ENCODE measurements at regions not wholly inside any gene's neighbourhood (a gene's known extent, or its start where the extent isn't known, plus 50 kb on each side); places are given as distances from the start of the nearest gene placed in this dataset.

- TF ChIP-seq, protein P1, sequence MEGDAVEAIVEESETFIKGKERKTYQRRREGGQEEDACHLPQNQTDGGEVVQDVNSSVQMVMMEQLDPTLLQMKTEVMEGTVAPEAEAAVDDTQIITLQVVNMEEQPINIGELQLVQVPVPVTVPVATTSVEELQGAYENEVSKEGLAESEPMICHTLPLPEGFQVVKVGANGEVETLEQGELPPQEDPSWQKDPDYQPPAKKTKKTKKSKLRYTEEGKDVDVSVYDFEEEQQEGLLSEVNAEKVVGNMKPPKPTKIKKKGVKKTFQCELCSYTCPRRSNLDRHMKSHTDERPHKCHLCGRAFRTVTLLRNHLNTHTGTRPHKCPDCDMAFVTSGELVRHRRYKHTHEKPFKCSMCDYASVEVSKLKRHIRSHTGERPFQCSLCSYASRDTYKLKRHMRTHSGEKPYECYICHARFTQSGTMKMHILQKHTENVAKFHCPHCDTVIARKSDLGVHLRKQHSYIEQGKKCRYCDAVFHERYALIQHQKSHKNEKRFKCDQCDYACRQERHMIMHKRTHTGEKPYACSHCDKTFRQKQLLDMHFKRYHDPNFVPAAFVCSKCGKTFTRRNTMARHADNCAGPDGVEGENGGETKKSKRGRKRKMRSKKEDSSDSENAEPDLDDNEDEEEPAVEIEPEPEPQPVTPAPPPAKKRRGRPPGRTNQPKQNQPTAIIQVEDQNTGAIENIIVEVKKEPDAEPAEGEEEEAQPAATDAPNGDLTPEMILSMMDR (IDR thresholded peaks at IDR 0.05), result no peak
- H3K9me3 ChIP-seq, result no peaks in the 10 kb centered on the region
- no peaks in the 10 kb centered on the region for H3K4me1 ChIP-seq
- DNase-seq, result no peak
- H3K4me3 ChIP-seq, result no peak overlapping the region
- no peaks in the 10 kb centered on the region for H3K27me3 ChIP-seq
- intact Hi-C loops (cut with DNase I; ENCODE audit: low total_unique reads), result no loop called here
- H3K36me3 ChIP-seq, result no peaks in the 10 kb centered on the region
- H3K27ac ChIP-seq, result no peak overlapping the region
Observed at GRCh38 chr5:68738236-68738635, 355.6 kb upstream of the SLC30A5 start.

GRCh38 chr5:68738841-68739240 lies 355.0 kb upstream of the SLC30A5 start:
- no peaks in the 10 kb centered on the region for H3K4me1 ChIP-seq
- TF ChIP-seq, protein P1 (IDR thresholded peaks at IDR 0.05), result no peak
- no peak overlapping the region for H3K27ac ChIP-seq

DNA sequence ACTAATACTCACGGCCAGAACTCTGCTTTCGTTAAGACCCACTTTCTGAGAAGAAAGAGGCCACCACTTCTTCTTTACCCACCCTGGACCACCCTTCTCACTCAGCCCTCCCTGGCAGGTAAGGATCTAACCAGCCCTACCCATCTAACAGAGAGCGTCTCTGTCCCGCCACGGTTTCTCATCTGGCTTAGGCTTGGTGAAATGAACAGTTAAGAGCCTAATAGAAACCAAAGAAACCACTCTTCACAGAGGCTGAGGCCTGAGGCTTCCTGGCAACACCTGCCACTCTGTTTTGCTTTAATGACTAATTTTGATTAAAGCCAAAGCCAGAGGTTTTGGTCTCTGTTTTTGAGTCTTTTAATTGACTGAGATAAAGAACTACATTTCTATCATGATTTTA lies 354.1 kb upstream of the SLC30A5 start:
- DNase-seq, result no peak
- no peak overlapping the region for H3K27ac ChIP-seq
- H3K4me1 ChIP-seq, result no peaks in the 10 kb centered on the region
- no peaks in the 10 kb centered on the region for H3K36me3 ChIP-seq
- H3K4me3 ChIP-seq, result no peak overlapping the region
- intact Hi-C loops (cut with DNase I; ENCODE audit: low total_unique reads), result no loop called here
- H3K27me3 ChIP-seq, result no peaks in the 10 kb centered on the region
- no peaks in the 10 kb centered on the region for H3K9me3 ChIP-seq
- TF ChIP-seq, protein P1 (IDR thresholded peaks at IDR 0.05), result no peak

More at GRCh38 chr5:68738841-68739240, 355.0 kb upstream of the SLC30A5 start:
- intact Hi-C loops (cut with DNase I; ENCODE audit: low total_unique reads), result no loop called here
- no peaks in the 10 kb centered on the region for H3K27me3 ChIP-seq
- DNase-seq, result no peak
- H3K4me3 ChIP-seq, result no peak overlapping the region
- H3K9me3 ChIP-seq, result no peaks in the 10 kb centered on the region
- no peaks in the 10 kb centered on the region for H3K36me3 ChIP-seq

DNA sequence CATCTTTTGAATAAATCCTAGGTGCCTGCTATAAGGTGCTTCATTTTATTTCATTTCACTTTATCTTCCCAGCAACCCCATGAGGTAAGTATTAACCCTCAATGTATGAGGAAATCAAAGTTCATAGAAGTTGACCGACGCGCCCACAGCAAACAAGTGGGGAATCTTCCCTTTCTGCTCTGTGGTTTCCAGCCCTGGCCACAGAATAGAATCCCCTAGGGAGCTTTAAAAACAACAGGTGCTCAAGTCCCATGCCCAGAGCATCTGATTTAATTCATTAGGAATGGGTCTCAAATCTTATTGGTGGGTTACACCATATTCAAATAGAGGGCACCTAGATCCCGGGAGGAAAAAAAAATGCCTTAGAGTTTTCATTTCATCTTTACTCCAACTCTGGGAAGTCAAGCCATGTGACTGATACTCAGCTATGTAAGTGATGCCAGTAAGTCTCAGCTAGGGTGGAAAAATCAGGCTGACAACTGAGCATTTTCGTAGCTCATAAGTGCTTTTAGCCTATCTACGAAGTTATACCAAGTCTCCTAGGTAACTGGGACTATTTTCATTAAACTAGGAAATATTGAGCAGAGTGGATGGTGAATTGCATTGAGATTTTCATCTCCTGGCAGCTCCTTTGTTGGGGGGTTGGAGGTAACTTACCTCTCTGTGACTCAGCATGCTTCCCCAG lies 353.4 kb upstream of the SLC30A5 start:
- no peak overlapping the region for H3K27ac ChIP-seq
- H3K4me3 ChIP-seq, result no peak overlapping the region
- peaks cover 0 to under 1% (median 0%) of the 10 kb centered on the region in 4 donors for H3K4me1 ChIP-seq
- TF ChIP-seq, protein P1 (IDR thresholded peaks at IDR 0.05), result no peak
- no peak for DNase-seq
- no peaks in the 10 kb centered on the region for H3K27me3 ChIP-seq
- no peaks in the 10 kb centered on the region for H3K9me3 ChIP-seq
- no peaks in the 10 kb centered on the region for H3K36me3 ChIP-seq
- intact Hi-C loops (cut with DNase I; ENCODE audit: low total_unique reads), result no loop called here

GRCh38 chr5:68744206-68744605 lies 349.6 kb upstream of the SLC30A5 start:
- Histone ChIP-seq H3K4me3 (no peak overlapping the region), H3K36me3 (no peaks in the 10 kb centered on the region), H3K27ac (no peak overlapping the region), H3K4me1 (peaks cover 0 to 3% (median 0%) of the 10 kb centered on the region in 4 donors), H3K27me3 (no peaks in the 10 kb centered on the region), H3K9me3 (no peaks in the 10 kb centered on the region)
- DNase-seq, result no peak
- intact Hi-C loops (cut with DNase I; ENCODE audit: low total_unique reads), result no loop called here
- TF ChIP-seq, protein P1 (IDR thresholded peaks at IDR 0.05), result no peak
